ENCODE measurements at regions not wholly inside any gene's neighbourhood (a gene's known extent, or its start where the extent isn't known, plus 50 kb on each side); places are given as distances from the start of the nearest gene placed in this dataset.

DNA sequence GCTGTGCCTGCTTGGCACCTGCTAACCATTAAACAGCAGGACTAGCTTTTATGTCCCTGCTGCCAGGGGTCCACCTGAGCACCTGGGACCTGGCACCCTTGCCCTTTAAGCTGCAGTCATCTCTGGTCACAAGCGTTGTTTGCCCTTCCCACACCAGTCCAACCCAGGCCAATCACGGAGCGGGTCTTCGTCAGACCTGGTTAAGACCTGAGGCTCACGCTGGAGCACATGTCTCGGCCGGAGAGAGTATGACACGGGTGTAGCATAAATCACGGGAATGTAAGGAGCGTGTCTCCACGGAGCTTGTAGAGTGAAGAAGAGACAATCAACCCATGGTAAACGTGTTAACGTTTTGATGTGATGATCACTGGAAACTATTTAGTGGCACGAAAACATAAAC, 847.3 kb downstream of the BRD1 start:
- TF ChIP-seq, protein P1, sequence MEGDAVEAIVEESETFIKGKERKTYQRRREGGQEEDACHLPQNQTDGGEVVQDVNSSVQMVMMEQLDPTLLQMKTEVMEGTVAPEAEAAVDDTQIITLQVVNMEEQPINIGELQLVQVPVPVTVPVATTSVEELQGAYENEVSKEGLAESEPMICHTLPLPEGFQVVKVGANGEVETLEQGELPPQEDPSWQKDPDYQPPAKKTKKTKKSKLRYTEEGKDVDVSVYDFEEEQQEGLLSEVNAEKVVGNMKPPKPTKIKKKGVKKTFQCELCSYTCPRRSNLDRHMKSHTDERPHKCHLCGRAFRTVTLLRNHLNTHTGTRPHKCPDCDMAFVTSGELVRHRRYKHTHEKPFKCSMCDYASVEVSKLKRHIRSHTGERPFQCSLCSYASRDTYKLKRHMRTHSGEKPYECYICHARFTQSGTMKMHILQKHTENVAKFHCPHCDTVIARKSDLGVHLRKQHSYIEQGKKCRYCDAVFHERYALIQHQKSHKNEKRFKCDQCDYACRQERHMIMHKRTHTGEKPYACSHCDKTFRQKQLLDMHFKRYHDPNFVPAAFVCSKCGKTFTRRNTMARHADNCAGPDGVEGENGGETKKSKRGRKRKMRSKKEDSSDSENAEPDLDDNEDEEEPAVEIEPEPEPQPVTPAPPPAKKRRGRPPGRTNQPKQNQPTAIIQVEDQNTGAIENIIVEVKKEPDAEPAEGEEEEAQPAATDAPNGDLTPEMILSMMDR (IDR thresholded peaks at IDR 0.05), result no peak
- TF ChIP-seq POLR2AphosphoS5 (IDR thresholded peaks at IDR 0.05; ENCODE audit: low read depth, low read length), result no peak
- TF ChIP-seq, protein P2, sequence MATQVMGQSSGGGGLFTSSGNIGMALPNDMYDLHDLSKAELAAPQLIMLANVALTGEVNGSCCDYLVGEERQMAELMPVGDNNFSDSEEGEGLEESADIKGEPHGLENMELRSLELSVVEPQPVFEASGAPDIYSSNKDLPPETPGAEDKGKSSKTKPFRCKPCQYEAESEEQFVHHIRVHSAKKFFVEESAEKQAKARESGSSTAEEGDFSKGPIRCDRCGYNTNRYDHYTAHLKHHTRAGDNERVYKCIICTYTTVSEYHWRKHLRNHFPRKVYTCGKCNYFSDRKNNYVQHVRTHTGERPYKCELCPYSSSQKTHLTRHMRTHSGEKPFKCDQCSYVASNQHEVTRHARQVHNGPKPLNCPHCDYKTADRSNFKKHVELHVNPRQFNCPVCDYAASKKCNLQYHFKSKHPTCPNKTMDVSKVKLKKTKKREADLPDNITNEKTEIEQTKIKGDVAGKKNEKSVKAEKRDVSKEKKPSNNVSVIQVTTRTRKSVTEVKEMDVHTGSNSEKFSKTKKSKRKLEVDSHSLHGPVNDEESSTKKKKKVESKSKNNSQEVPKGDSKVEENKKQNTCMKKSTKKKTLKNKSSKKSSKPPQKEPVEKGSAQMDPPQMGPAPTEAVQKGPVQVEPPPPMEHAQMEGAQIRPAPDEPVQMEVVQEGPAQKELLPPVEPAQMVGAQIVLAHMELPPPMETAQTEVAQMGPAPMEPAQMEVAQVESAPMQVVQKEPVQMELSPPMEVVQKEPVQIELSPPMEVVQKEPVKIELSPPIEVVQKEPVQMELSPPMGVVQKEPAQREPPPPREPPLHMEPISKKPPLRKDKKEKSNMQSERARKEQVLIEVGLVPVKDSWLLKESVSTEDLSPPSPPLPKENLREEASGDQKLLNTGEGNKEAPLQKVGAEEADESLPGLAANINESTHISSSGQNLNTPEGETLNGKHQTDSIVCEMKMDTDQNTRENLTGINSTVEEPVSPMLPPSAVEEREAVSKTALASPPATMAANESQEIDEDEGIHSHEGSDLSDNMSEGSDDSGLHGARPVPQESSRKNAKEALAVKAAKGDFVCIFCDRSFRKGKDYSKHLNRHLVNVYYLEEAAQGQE (IDR thresholded peaks at IDR 0.05; ENCODE audit: insufficient read depth in 1 of 2, low read depth in 2 of 2, low read length in 1 of 2), result no peak
- TF ChIP-seq SIN3A (IDR thresholded peaks at IDR 0.05; ENCODE audit: borderline replicate concordance, insufficient read depth, low read depth, low read length), result no peak

Data from Panc1 (cell line).